ENCODE measurements at regions not wholly inside any gene's neighbourhood (a gene's known extent, or its start where the extent isn't known, plus 50 kb on each side); places are given as distances from the start of the nearest gene placed in this dataset.

DNA sequence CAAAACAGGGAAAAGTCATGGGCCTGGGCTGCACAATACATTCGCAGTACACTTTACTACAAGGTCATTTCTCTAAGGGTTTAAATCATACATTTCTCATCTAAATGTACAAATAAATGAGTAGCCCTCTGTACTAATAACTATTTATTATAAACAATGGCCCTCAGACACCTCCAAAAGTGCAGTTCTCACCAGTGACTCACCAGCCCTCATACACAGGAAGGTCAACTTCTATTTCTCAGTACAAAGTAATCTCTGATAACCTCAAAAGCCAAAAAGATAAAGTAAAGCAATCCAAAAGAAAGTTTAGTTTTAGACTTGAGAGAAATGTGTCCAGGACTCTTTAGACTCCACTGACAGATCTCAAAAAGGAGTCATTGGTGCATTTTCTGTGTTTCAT, 1258.1 kb upstream of the CDH6 start:
- Histone ChIP-seq H3K27me3 (no peaks in the 10 kb centered on the region), H3K4me3 (no peak overlapping the region), H3K27ac (no peak overlapping the region), H3K9me3 (ENCODE audit: low read depth) (no peaks in the 10 kb centered on the region), H3K4me1 (ENCODE audit: low read depth) (no peaks in the 10 kb centered on the region), H3K36me3 (no peaks in the 10 kb centered on the region)
- DNase-seq (ENCODE audit: low read depth in 1 of 2, low spot score in 1 of 2), result no peak
- no peak for TF ChIP-seq CTCF (IDR thresholded peaks at IDR 0.05; ENCODE audit: low read depth, low read length)

- DNase-seq (ENCODE audit: low read depth in 1 of 2, low spot score in 1 of 2), result no peak
- no peaks in the 10 kb centered on the region for H3K9me3 ChIP-seq (ENCODE audit: low read depth)
- no peak overlapping the region for H3K4me3 ChIP-seq
- H3K36me3 ChIP-seq, result no peaks in the 10 kb centered on the region
- H3K4me1 ChIP-seq (ENCODE audit: low read depth), result no peaks in the 10 kb centered on the region
- no peak overlapping the region for H3K27ac ChIP-seq
- TF ChIP-seq CTCF (IDR thresholded peaks at IDR 0.05; ENCODE audit: low read depth, low read length), result no peak
- H3K27me3 ChIP-seq, result no peaks in the 10 kb centered on the region
These were observed 1263.2 kb upstream of the CDH6 start for GRCh38 chr5:29930316-29930715.

DNA sequence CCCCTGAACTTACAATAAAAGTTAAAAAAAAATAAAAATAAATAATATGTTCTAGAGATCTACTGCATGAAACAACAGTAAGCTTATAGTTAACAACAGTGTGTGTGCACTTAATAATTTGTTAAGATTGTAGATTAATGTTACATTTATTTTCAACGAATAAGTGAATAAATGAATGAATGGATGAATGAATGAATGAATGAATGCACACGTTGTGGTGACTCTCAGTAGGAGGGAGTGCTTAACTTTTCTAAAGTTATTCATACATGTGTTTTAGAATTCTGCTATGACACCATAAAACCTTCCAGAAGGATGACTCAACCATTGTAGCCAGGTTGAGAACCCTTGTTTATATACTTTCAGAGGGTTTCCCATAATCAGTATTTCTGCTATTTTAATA, 1269.4 kb upstream of the CDH6 start:
- Histone ChIP-seq H3K4me3 (no peak overlapping the region), H3K36me3 (no peaks in the 10 kb centered on the region), H3K27me3 (no peaks in the 10 kb centered on the region), H3K27ac (no peak overlapping the region), H3K9me3 (ENCODE audit: low read depth) (no peaks in the 10 kb centered on the region), H3K4me1 (ENCODE audit: low read depth) (no peaks in the 10 kb centered on the region)
- DNase-seq (ENCODE audit: low read depth in 1 of 2, low spot score in 1 of 2), result no peak
- no peak for TF ChIP-seq CTCF (IDR thresholded peaks at IDR 0.05; ENCODE audit: low read depth, low read length)

- H3K4me3 ChIP-seq, result no peak overlapping the region
- H3K36me3 ChIP-seq, result no peaks in the 10 kb centered on the region
- no peak for DNase-seq (ENCODE audit: low read depth in 1 of 2, low spot score in 1 of 2)
- H3K27me3 ChIP-seq, result no peaks in the 10 kb centered on the region
- H3K27ac ChIP-seq, result no peak overlapping the region
- no peak for TF ChIP-seq CTCF (IDR thresholded peaks at IDR 0.05; ENCODE audit: low read depth, low read length)
- H3K9me3 ChIP-seq (ENCODE audit: low read depth), result no peaks in the 10 kb centered on the region
- H3K4me1 ChIP-seq (ENCODE audit: low read depth), result no peaks in the 10 kb centered on the region
These were observed 1287.7 kb upstream of the CDH6 start for GRCh38 chr5:29905626-29906353.

GRCh38 chr5:29902859-29903258, 1290.6 kb upstream of the CDH6 start:
- Histone ChIP-seq H3K27ac (no peak overlapping the region), H3K4me1 (ENCODE audit: low read depth) (no peaks in the 10 kb centered on the region), H3K9me3 (ENCODE audit: low read depth) (no peaks in the 10 kb centered on the region), H3K36me3 (no peaks in the 10 kb centered on the region), H3K27me3 (no peaks in the 10 kb centered on the region), H3K4me3 (no peak overlapping the region)
- TF ChIP-seq CTCF (IDR thresholded peaks at IDR 0.05; ENCODE audit: low read depth, low read length), result no peak
- DNase-seq (ENCODE audit: low read depth in 1 of 2, low spot score in 1 of 2), result no peak

All from cardiac muscle cell (in vitro differentiated cells and primary cell).